ENCODE measurements at regions not wholly inside any gene's neighbourhood (a gene's known extent, or its start where the extent isn't known, plus 50 kb on each side); places are given as distances from the start of the nearest gene placed in this dataset.
A peak's percentile ranks its signal among the peaks of the same experiment; 100 is the strongest.

DNA sequence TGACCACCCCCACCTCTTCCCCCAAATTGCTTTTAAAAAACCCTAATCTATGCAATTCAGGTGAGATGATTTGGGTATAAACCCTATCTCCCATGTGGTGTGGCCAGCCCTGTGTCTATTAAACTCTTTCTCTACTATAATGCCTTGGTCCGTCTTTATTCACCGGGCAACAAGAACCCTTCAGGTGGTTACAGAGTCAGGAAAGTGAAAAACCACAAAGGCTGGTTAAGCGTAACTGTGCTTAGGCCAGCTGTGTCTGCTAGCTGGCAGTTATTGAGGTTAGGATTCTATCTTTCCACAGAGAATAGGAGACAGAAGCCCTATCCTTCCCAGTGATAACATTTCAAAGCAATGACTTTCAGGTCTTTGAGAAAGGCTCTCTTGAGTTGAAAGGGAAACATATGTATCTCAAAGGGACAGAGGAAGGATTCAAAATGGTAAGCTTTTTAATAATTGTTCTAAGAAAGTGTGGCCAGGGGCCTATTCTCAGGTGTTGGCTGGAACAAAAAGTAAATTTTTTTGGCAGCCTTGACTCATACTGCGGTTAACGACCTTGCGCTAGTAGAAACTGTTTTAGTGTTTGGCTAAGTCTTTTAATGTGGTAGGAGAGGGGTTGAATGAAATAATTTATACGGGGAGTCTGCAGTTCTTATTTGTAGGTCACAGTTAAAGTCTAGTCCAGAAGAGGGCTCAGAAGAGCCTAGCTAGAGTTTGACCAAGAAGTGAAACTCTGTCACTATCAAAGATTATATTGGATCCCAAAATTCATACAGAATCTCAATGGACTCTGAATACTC, 89.0 kb downstream of the NPAP1 start:
- H3K9me3 ChIP-seq (ENCODE audit: control insufficient read depth in 2 of 3, insufficient read depth in 1 of 3, low read length in 3 of 3) = no peaks in the 10 kb centered on the region
- no peak for FAIRE-seq
- no peak overlapping the region for H3K4me3 ChIP-seq (ENCODE audit: low read length in 3 of 3)
- TF ChIP-seq, protein P1, sequence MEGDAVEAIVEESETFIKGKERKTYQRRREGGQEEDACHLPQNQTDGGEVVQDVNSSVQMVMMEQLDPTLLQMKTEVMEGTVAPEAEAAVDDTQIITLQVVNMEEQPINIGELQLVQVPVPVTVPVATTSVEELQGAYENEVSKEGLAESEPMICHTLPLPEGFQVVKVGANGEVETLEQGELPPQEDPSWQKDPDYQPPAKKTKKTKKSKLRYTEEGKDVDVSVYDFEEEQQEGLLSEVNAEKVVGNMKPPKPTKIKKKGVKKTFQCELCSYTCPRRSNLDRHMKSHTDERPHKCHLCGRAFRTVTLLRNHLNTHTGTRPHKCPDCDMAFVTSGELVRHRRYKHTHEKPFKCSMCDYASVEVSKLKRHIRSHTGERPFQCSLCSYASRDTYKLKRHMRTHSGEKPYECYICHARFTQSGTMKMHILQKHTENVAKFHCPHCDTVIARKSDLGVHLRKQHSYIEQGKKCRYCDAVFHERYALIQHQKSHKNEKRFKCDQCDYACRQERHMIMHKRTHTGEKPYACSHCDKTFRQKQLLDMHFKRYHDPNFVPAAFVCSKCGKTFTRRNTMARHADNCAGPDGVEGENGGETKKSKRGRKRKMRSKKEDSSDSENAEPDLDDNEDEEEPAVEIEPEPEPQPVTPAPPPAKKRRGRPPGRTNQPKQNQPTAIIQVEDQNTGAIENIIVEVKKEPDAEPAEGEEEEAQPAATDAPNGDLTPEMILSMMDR (IDR thresholded peaks at IDR 0.05; ENCODE audit: borderline replicate concordance, extremely low read depth, insufficient read depth) = no peak
- DNase-seq = no peak
- no peak overlapping the region for H3K9ac ChIP-seq (ENCODE audit: low read length in 3 of 3)
- no peaks in the 10 kb centered on the region for H3K36me3 ChIP-seq (ENCODE audit: control insufficient read depth in 2 of 3, insufficient read depth in 3 of 3, low read length in 3 of 3)
- no peak overlapping the region for H3K27ac ChIP-seq (ENCODE audit: low read depth in 2 of 2, low read length in 2 of 2)
- H3K4me1 ChIP-seq (ENCODE audit: control insufficient read depth in 2 of 3, insufficient read depth in 2 of 3, low read depth in 1 of 3, low read length in 3 of 3) = no peaks in the 10 kb centered on the region
- H3K27me3 ChIP-seq (ENCODE audit: control insufficient read depth, insufficient read depth, low read length) = no peaks in the 10 kb centered on the region
- intact Hi-C loops (cut with DNase I) = no loop called here

DNA sequence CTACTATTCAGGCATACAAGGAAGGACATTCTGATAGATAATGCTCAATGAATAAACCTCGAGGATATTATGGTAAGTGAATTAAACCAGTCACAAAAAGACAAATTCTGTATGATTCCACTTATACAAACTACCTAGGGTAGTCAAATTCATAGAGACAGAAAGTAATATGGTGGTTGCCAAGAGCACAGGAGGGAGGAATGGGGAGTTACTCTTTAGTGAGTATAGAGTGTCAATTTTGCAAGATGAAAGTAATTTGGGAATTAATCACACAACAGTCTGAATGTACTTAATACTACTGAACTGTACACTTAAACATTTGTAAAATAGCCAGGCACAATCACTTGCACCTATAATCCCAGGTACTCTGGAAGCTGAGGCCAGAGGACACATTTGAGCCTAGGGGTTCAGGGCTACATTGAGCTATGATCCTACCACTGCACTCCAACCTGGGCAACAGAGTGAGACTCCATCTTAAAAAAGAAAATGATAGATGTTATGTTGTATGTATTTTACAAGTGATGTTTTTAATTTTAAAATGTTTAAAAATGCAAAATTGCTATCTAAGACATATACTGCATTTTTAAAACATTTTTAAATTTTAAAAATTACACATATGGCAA, 91.0 kb downstream of the NPAP1 start:
- H3K36me3 ChIP-seq (ENCODE audit: control insufficient read depth in 2 of 3, insufficient read depth in 3 of 3, low read length in 3 of 3) = no peaks in the 10 kb centered on the region
- H3K4me3 ChIP-seq (ENCODE audit: low read length in 3 of 3) = no peak overlapping the region

DNA sequence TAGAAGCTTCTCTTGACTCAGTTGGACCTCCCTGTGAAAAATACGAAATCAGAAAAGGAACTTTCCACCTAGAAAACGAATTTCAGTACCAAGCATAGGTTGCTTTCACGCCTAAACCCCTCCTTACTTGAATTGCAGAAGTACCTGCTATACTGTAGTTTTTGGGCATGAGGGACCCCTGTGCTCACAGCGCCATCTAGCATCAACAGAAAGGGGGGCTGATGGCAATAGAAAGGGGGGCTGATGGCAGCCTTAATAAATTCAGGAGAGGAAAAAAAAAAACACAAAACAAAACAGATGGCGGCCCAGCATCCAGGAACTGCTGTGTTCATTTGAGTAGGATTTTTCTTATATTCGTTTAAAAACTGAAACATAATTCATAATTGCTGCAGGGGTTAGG, 96.7 kb downstream of the NPAP1 start:
- peak overlapping the region in 1 of 3 donors; percentile 31 for H3K9ac ChIP-seq (ENCODE audit: low read length in 3 of 3)
- H3K27ac ChIP-seq (ENCODE audit: low read depth in 2 of 2, low read length in 2 of 2) = no peak overlapping the region
- intact Hi-C loops (cut with DNase I) = no loop called here
- peak overlapping the region; percentile 61 to 75 (median 70) for H3K4me3 ChIP-seq (ENCODE audit: low read length in 3 of 3)
- TF ChIP-seq, protein P1 (IDR thresholded peaks at IDR 0.05; ENCODE audit: borderline replicate concordance, extremely low read depth, insufficient read depth) = no peak
- H3K9me3 ChIP-seq (ENCODE audit: control insufficient read depth in 2 of 3, insufficient read depth in 1 of 3, low read length in 3 of 3) = peaks cover 0 to 8% (median 3%) of the 10 kb centered on the region in 3 donors
- FAIRE-seq = no peak
- H3K27me3 ChIP-seq (ENCODE audit: control insufficient read depth, insufficient read depth, low read length) = no peaks in the 10 kb centered on the region
- peak in 1 of 5 donors; percentile 9 for DNase-seq
- H3K36me3 ChIP-seq (ENCODE audit: control insufficient read depth in 2 of 3, insufficient read depth in 3 of 3, low read length in 3 of 3) = no peaks in the 10 kb centered on the region
- no peaks in the 10 kb centered on the region for H3K4me1 ChIP-seq (ENCODE audit: control insufficient read depth in 2 of 3, insufficient read depth in 2 of 3, low read depth in 1 of 3, low read length in 3 of 3)

More for the DNA sequence above, 91.0 kb downstream of the NPAP1 start:
- FAIRE-seq (no peak), DNase-seq (no peak)
- TF ChIP-seq, protein P1 (IDR thresholded peaks at IDR 0.05; ENCODE audit: borderline replicate concordance, extremely low read depth, insufficient read depth) = no peak
- H3K4me1 ChIP-seq (ENCODE audit: control insufficient read depth in 2 of 3, insufficient read depth in 2 of 3, low read depth in 1 of 3, low read length in 3 of 3) = no peaks in the 10 kb centered on the region
- intact Hi-C loops (cut with DNase I) = no loop called here
- no peaks in the 10 kb centered on the region for H3K27me3 ChIP-seq (ENCODE audit: control insufficient read depth, insufficient read depth, low read length)
- H3K27ac ChIP-seq (ENCODE audit: low read depth in 2 of 2, low read length in 2 of 2) = no peak overlapping the region
- H3K9me3 ChIP-seq (ENCODE audit: control insufficient read depth in 2 of 3, insufficient read depth in 1 of 3, low read length in 3 of 3) = no peaks in the 10 kb centered on the region
- H3K9ac ChIP-seq (ENCODE audit: low read length in 3 of 3) = no peak overlapping the region

Data from kidney (tissue), 13 donors.